HUES64 (cell line): ENCODE measurements at regions not wholly inside any gene's neighbourhood (a gene's known extent, or its start where the extent isn't known, plus 50 kb on each side); places are given as distances from the start of the nearest gene placed in this dataset.

Source experiments
- H3K27ac ChIP-seq: 2 replicates; pipeline ENCODE4 v1.7.0; 2013; ENCODE audit warnings: low read depth, low read length, inconsistent platforms
- H3K27me3 ChIP-seq: 2 replicates; pipeline ENCODE4 v1.6.1; 2013; ENCODE audit warnings: mild to moderate bottlenecking, low read length; ENCODE audit not compliant: insufficient read depth
- H3K36me3 ChIP-seq: 2 replicates; pipeline ENCODE4 v1.6.1; 2013; ENCODE audit warnings: mild to moderate bottlenecking, low read length; ENCODE audit not compliant: insufficient read depth
- H3K4me1 ChIP-seq: 2 replicates; pipeline ENCODE4 v1.6.1; 2013; ENCODE audit warnings: mild to moderate bottlenecking, low read length, moderate library complexity; ENCODE audit not compliant: insufficient read depth
- H3K4me3 ChIP-seq: 2 replicates; pipeline ENCODE4 v1.5.1; 2013; ENCODE audit warnings: mild to moderate bottlenecking, low read length, moderate library complexity
- H3K9ac ChIP-seq: 2 replicates; pipeline ENCODE4 v1.6.1; 2013; ENCODE audit warnings: mild to moderate bottlenecking, low read depth, low read length
- H3K9me3 ChIP-seq: 2 replicates; pipeline ENCODE4 v1.6.1; 2013; ENCODE audit warnings: low read depth, low read length; ENCODE audit not compliant: insufficient read depth
- WGBS: fragments of 150-250, 120-280 bp; methylation state at CpG from one replicate; pipeline ENCODE4 v1.1.7; 2013; ENCODE audit warnings: missing lambda C conversion rate; 5-methylcytosine and 5-hydroxymethylcytosine counted together

GRCh38 chr9:31808766-31809165 is 575.7 kb upstream of the ACO1 start:
- Histone ChIP-seq H3K9me3 (no peaks in the 10 kb centered on the region), H3K9ac (no peak overlapping the region), H3K27ac (no peak overlapping the region), H3K27me3 (no peaks in the 10 kb centered on the region), H3K36me3 (no peaks in the 10 kb centered on the region), H3K4me1 (no peaks in the 10 kb centered on the region), H3K4me3 (no peak overlapping the region)
- 96% methylated on average over 9 of the region's 9 CpGs for whole genome bisulfite sequencing

GRCh38 chr9:31820426-31820825 is 564.0 kb upstream of the ACO1 start:
- no peak overlapping the region for H3K4me3 ChIP-seq
- H3K4me1 ChIP-seq: no peaks in the 10 kb centered on the region
- H3K9me3 ChIP-seq: peaks cover 13% of the 10 kb centered on the region; the same call in 1 of the 2 replicates
- 88% methylated on average over 4 of the region's 4 CpGs for WGBS
- H3K27me3 ChIP-seq: no peaks in the 10 kb centered on the region
- no peaks in the 10 kb centered on the region for H3K36me3 ChIP-seq
- no peak overlapping the region for H3K9ac ChIP-seq
- no peak overlapping the region for H3K27ac ChIP-seq

- Histone ChIP-seq H3K9me3 (peaks cover 13% of the 10 kb centered on the region; the same call in 1 of the 2 replicates), H3K27me3 (no peaks in the 10 kb centered on the region), H3K4me1 (no peaks in the 10 kb centered on the region), H3K4me3 (no peak overlapping the region), H3K9ac (no peak overlapping the region), H3K36me3 (no peaks in the 10 kb centered on the region), H3K27ac (no peak overlapping the region)
- WGBS: 84% methylated on average over 6 of the region's 6 CpGs
Observed at GRCh38 chr9:31821583-31821982, 562.9 kb upstream of the ACO1 start.

GRCh38 chr9:31823365-31823764 is 561.1 kb upstream of the ACO1 start:
- H3K36me3 ChIP-seq: no peaks in the 10 kb centered on the region
- WGBS: 67% methylated on average over 2 of the region's 2 CpGs
- H3K4me1 ChIP-seq: no peaks in the 10 kb centered on the region
- no peak overlapping the region for H3K4me3 ChIP-seq
- H3K27me3 ChIP-seq: no peaks in the 10 kb centered on the region
- H3K9me3 ChIP-seq: peaks cover 13% of the 10 kb centered on the region; the same call in 1 of the 2 replicates
- no peak overlapping the region for H3K27ac ChIP-seq
- no peak overlapping the region for H3K9ac ChIP-seq

GRCh38 chr9:31824860-31825259 is 559.6 kb upstream of the ACO1 start:
- Histone ChIP-seq H3K4me3 (no peak overlapping the region), H3K4me1 (no peaks in the 10 kb centered on the region), H3K9me3 (peaks cover 13% of the 10 kb centered on the region; the same call in 1 of the 2 replicates), H3K27ac (no peak overlapping the region), H3K27me3 (no peaks in the 10 kb centered on the region), H3K9ac (no peak overlapping the region), H3K36me3 (no peaks in the 10 kb centered on the region)
- 95% methylated on average over 2 of the region's 2 CpGs for WGBS

- no peaks in the 10 kb centered on the region for H3K27me3 ChIP-seq
- H3K9ac ChIP-seq: no peak overlapping the region
- H3K4me1 ChIP-seq: no peaks in the 10 kb centered on the region; the same call in 1 of the 2 replicates
- no peaks in the 10 kb centered on the region for H3K9me3 ChIP-seq
- no peak overlapping the region for H3K27ac ChIP-seq
- H3K4me3 ChIP-seq: no peak overlapping the region
- H3K36me3 ChIP-seq: no peaks in the 10 kb centered on the region
- 93% methylated on average over 2 of the region's 3 CpGs for WGBS
Observed at GRCh38 chr9:31837211-31837610, 547.2 kb upstream of the ACO1 start.

- Histone ChIP-seq H3K4me3 (no peak overlapping the region), H3K27ac (no peak overlapping the region), H3K9ac (no peak overlapping the region), H3K27me3 (no peaks in the 10 kb centered on the region), H3K36me3 (no peaks in the 10 kb centered on the region), H3K9me3 (no peaks in the 10 kb centered on the region), H3K4me1 (no peaks in the 10 kb centered on the region; the same call in 1 of the 2 replicates)
- WGBS: 89% methylated on average over 1 of the region's 1 CpG
Observed at GRCh38 chr9:31839273-31839672, 545.2 kb upstream of the ACO1 start.

GRCh38 chr9:31840702-31841101 is 543.7 kb upstream of the ACO1 start:
- no peaks in the 10 kb centered on the region for H3K27me3 ChIP-seq
- no CpG with 5 or more reads among the region's 4 CpGs for WGBS
- H3K36me3 ChIP-seq: no peaks in the 10 kb centered on the region
- no peaks in the 10 kb centered on the region; the same call in 1 of the 2 replicates for H3K4me1 ChIP-seq
- H3K9ac ChIP-seq: no peak overlapping the region
- no peaks in the 10 kb centered on the region for H3K9me3 ChIP-seq
- H3K27ac ChIP-seq: no peak overlapping the region
- H3K4me3 ChIP-seq: no peak overlapping the region

- Histone ChIP-seq H3K36me3 (no peaks in the 10 kb centered on the region), H3K4me3 (no peak overlapping the region), H3K4me1 (no peaks in the 10 kb centered on the region), H3K9me3 (no peaks in the 10 kb centered on the region), H3K27me3 (no peaks in the 10 kb centered on the region), H3K27ac (no peak overlapping the region), H3K9ac (no peak overlapping the region)
- no CpG with 5 or more reads among the region's 1 CpG for WGBS
Observed at GRCh38 chr9:31847963-31848362, 536.5 kb upstream of the ACO1 start.

GRCh38 chr9:31848505-31849285 is 535.7 kb upstream of the ACO1 start:
- Histone ChIP-seq H3K27me3 (no peaks in the 10 kb centered on the region), H3K36me3 (no peaks in the 10 kb centered on the region), H3K9me3 (no peaks in the 10 kb centered on the region), H3K4me1 (no peaks in the 10 kb centered on the region), H3K27ac (no peak overlapping the region), H3K4me3 (no peak overlapping the region), H3K9ac (no peak overlapping the region)
- 96% methylated on average over 18 of the region's 19 CpGs for WGBS

- no peaks in the 10 kb centered on the region for H3K27me3 ChIP-seq
- H3K9me3 ChIP-seq: no peaks in the 10 kb centered on the region
- no peaks in the 10 kb centered on the region for H3K36me3 ChIP-seq
- no peaks in the 10 kb centered on the region for H3K4me1 ChIP-seq
- WGBS: 95% methylated on average over 3 of the region's 3 CpGs
- no peak overlapping the region for H3K9ac ChIP-seq
- no peak overlapping the region for H3K4me3 ChIP-seq
- no peak overlapping the region for H3K27ac ChIP-seq
Observed at GRCh38 chr9:31854187-31854586, 530.3 kb upstream of the ACO1 start.
